ENCODE measurements at regions not wholly inside any gene's neighbourhood (a gene's known extent, or its start where the extent isn't known, plus 50 kb on each side); places are given as distances from the start of the nearest gene placed in this dataset.

DNA sequence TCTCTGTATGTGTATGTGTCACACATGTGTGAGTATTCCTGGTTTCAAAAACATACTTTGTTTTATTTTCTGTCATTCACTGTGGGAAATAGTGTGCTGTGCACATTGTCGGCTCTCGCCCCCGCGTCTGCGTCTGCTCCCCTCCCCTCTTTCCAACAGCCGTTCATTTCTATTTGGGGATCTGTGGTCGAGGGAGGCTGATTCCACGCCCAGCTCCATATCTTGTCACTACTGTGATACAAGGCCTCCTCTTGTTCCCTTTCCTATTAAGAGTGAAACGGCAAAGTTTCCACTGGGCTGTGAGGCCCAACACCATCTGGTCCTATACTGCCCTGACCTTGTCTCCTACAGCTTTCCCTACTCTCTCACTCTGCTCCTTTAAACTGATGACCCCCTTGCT lies 172.5 kb upstream of the LRIG1 start:
- TF ChIP-seq, protein P1, sequence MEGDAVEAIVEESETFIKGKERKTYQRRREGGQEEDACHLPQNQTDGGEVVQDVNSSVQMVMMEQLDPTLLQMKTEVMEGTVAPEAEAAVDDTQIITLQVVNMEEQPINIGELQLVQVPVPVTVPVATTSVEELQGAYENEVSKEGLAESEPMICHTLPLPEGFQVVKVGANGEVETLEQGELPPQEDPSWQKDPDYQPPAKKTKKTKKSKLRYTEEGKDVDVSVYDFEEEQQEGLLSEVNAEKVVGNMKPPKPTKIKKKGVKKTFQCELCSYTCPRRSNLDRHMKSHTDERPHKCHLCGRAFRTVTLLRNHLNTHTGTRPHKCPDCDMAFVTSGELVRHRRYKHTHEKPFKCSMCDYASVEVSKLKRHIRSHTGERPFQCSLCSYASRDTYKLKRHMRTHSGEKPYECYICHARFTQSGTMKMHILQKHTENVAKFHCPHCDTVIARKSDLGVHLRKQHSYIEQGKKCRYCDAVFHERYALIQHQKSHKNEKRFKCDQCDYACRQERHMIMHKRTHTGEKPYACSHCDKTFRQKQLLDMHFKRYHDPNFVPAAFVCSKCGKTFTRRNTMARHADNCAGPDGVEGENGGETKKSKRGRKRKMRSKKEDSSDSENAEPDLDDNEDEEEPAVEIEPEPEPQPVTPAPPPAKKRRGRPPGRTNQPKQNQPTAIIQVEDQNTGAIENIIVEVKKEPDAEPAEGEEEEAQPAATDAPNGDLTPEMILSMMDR (IDR thresholded peaks at IDR 0.05; ENCODE audit: borderline replicate concordance, extremely low read depth, insufficient read depth) = no peak
- Histone ChIP-seq H3K9ac (ENCODE audit: low read length in 3 of 3) (no peak overlapping the region), H3K36me3 (ENCODE audit: control insufficient read depth in 2 of 3, insufficient read depth in 3 of 3, low read length in 3 of 3) (no peaks in the 10 kb centered on the region), H3K27ac (ENCODE audit: low read depth in 2 of 2, low read length in 2 of 2) (no peak overlapping the region), H3K4me1 (ENCODE audit: control insufficient read depth in 2 of 3, insufficient read depth in 2 of 3, low read depth in 1 of 3, low read length in 3 of 3) (no peaks in the 10 kb centered on the region), H3K9me3 (ENCODE audit: control insufficient read depth in 2 of 3, insufficient read depth in 1 of 3, low read length in 3 of 3) (no peaks in the 10 kb centered on the region), H3K27me3 (ENCODE audit: control insufficient read depth, insufficient read depth, low read length) (no peaks in the 10 kb centered on the region), H3K4me3 (ENCODE audit: low read length in 3 of 3) (no peak overlapping the region)
- DNase-seq (peak in 2 of 5 donors; percentile 39 to 66), FAIRE-seq (no peak)
- intact Hi-C loops (cut with DNase I) = no loop called here

DNA sequence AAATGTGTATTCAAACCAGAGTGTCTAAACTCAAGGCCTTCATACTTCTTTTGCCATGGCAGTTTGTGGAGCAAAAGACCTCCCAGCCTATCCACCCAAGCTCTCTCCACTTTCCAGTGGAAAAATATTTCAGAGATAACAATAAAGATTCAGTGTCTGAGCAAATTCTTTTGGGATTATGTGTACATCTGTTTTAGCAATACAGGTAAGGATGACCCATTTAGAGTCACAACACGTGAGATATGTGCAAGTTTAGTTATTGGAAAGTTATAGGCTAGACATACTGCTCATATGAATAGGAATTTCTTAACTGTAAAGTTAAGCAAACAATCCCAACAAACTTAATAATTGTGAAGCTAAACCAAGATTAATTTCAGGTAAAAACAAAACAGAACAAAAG lies 174.5 kb upstream of the LRIG1 start:
- H3K9me3 ChIP-seq (ENCODE audit: control insufficient read depth in 2 of 3, insufficient read depth in 1 of 3, low read length in 3 of 3) = peaks cover 0 to 2% (median 0%) of the 10 kb centered on the region in 3 donors
- no peaks in the 10 kb centered on the region for H3K27me3 ChIP-seq (ENCODE audit: control insufficient read depth, insufficient read depth, low read length)
- no peak overlapping the region for H3K9ac ChIP-seq (ENCODE audit: low read length in 3 of 3)
- intact Hi-C loops (cut with DNase I) = no loop called here
- TF ChIP-seq, protein P1 (IDR thresholded peaks at IDR 0.05; ENCODE audit: borderline replicate concordance, extremely low read depth, insufficient read depth) = no peak
- FAIRE-seq = no peak
- H3K4me3 ChIP-seq (ENCODE audit: low read length in 3 of 3) = no peak overlapping the region
- no peaks in the 10 kb centered on the region for H3K4me1 ChIP-seq (ENCODE audit: control insufficient read depth in 2 of 3, insufficient read depth in 2 of 3, low read depth in 1 of 3, low read length in 3 of 3)
- DNase-seq = no peak
- H3K36me3 ChIP-seq (ENCODE audit: control insufficient read depth in 2 of 3, insufficient read depth in 3 of 3, low read length in 3 of 3) = no peaks in the 10 kb centered on the region
- H3K27ac ChIP-seq (ENCODE audit: low read depth in 2 of 2, low read length in 2 of 2) = no peak overlapping the region

DNA sequence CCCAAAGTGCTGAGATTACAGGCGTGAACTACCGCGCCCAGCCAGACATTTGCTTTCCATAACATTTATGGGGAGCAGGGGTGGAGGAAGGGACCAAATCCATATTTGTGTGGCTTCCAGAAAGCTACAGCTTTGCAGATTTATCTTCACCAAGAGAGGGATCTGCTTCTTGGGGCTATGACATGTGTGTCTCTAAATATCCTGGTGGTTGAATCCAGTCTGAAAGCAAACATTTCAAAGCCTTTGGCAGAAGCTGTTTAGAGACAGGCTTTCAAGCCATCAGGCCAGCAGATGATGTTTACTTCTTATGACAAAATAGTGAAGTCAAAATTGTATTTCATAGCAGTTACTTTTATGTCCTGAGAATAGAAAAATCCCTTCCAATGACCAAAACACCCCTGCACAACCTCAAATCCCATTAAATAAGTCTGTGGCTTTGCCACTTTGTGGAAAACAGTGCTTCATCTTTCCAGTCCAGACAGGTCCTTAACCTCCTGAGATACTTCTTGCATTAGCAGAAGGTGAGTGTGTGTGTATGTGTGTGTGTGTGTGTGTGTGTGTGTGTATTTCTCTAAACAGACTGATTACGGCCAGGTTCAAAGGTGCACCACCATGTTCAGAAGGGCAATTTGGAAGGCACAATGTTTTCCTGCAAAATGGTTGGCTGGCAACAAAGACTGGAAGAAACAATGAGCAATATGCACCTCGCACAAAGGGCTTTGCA lies 191.4 kb upstream of the LRIG1 start:
- Histone ChIP-seq H3K27me3 (ENCODE audit: control insufficient read depth, insufficient read depth, low read length) (no peaks in the 10 kb centered on the region), H3K9me3 (ENCODE audit: control insufficient read depth in 2 of 3, insufficient read depth in 1 of 3, low read length in 3 of 3) (no peaks in the 10 kb centered on the region), H3K27ac (ENCODE audit: low read depth in 2 of 2, low read length in 2 of 2) (no peak overlapping the region), H3K9ac (ENCODE audit: low read length in 3 of 3) (no peak overlapping the region), H3K4me1 (ENCODE audit: control insufficient read depth in 2 of 3, insufficient read depth in 2 of 3, low read depth in 1 of 3, low read length in 3 of 3) (peaks cover 0 to 4% (median 3%) of the 10 kb centered on the region in 3 donors), H3K4me3 (ENCODE audit: low read length in 3 of 3) (no peak overlapping the region), H3K36me3 (ENCODE audit: control insufficient read depth in 2 of 3, insufficient read depth in 3 of 3, low read length in 3 of 3) (no peaks in the 10 kb centered on the region)
- DNase-seq (no peak), FAIRE-seq (no peak)
- TF ChIP-seq, protein P1 (IDR thresholded peaks at IDR 0.05; ENCODE audit: borderline replicate concordance, extremely low read depth, insufficient read depth) = no peak
- intact Hi-C loops (cut with DNase I) = no loop called here

DNA sequence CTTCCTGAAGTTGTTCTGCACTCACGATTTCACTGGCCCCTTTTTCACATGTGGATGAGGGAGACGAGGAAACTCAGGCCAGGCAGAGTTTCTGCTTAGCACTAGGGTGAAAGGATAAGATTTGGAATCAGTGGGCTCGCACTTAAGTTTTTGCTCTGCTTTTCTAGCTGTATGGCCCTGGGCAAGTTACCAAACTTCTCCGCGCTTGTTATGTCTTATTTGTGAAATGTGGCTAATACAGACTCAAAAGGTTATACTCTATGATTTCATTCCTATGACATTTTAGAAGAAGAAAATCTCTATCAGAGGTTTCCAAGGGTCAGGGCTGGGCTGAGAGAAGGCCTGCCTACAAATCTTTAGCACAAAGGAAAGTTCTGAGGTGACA lies 191.9 kb upstream of the LRIG1 start:
- H3K9me3 ChIP-seq (ENCODE audit: control insufficient read depth in 2 of 3, insufficient read depth in 1 of 3, low read length in 3 of 3) = no peaks in the 10 kb centered on the region
- DNase-seq (no peak), FAIRE-seq (no peak)
- H3K36me3 ChIP-seq (ENCODE audit: control insufficient read depth in 2 of 3, insufficient read depth in 3 of 3, low read length in 3 of 3) = no peaks in the 10 kb centered on the region
- TF ChIP-seq, protein P1 (IDR thresholded peaks at IDR 0.05; ENCODE audit: borderline replicate concordance, extremely low read depth, insufficient read depth) = no peak
- H3K9ac ChIP-seq (ENCODE audit: low read length in 3 of 3) = no peak overlapping the region
- no peak overlapping the region for H3K4me3 ChIP-seq (ENCODE audit: low read length in 3 of 3)
- peaks cover 0 to 4% (median 3%) of the 10 kb centered on the region in 3 donors for H3K4me1 ChIP-seq (ENCODE audit: control insufficient read depth in 2 of 3, insufficient read depth in 2 of 3, low read depth in 1 of 3, low read length in 3 of 3)
- H3K27me3 ChIP-seq (ENCODE audit: control insufficient read depth, insufficient read depth, low read length) = no peaks in the 10 kb centered on the region
- intact Hi-C loops (cut with DNase I) = no loop called here
- no peak overlapping the region for H3K27ac ChIP-seq (ENCODE audit: low read depth in 2 of 2, low read length in 2 of 2)

Data from kidney (tissue), 13 donors.